ENCODE measurements at regions not wholly inside any gene's neighbourhood (a gene's known extent, or its start where the extent isn't known, plus 50 kb on each side); places are given as distances from the start of the nearest gene placed in this dataset.
A peak's percentile ranks its signal among the peaks of the same experiment; 100 is the strongest.
"Not testable (repeated sequence)": the region's sequence is repeated elsewhere in the genome, so short reads cannot be mapped to it uniquely, and the experiment has no call there.

GRCh38 chr4:112775801-112776200 lies 138.9 kb downstream of the LARP7 start:
- DNase-seq (ENCODE audit: low read depth, low spot score) = no peak

- no peak for DNase-seq (ENCODE audit: low read depth, low spot score)
Observed at GRCh38 chr4:112776535-112776934, 139.6 kb downstream of the LARP7 start.

GRCh38 chr4:112778520-112778919 lies 141.6 kb downstream of the LARP7 start:
- no peak for DNase-seq (ENCODE audit: low read depth, low spot score)

- no peak for DNase-seq (ENCODE audit: low read depth, low spot score)
Observed at GRCh38 chr4:112793033-112793432, 156.1 kb downstream of the LARP7 start.

- no peak for DNase-seq (ENCODE audit: low read depth, low spot score)
Observed at GRCh38 chr4:112800001-112800400, 163.1 kb downstream of the LARP7 start.

- DNase-seq (ENCODE audit: low read depth, low spot score) = no peak
Observed at GRCh38 chr4:112801341-112801740, 164.4 kb downstream of the LARP7 start.

GRCh38 chr4:112802780-112803179 lies 165.8 kb downstream of the LARP7 start:
- DNase-seq (ENCODE audit: low read depth, low spot score) = no peak

- DNase-seq (ENCODE audit: low read depth, low spot score) = no peak
Observed at GRCh38 chr4:112807083-112807482, 170.1 kb downstream of the LARP7 start.

- no peak for DNase-seq (ENCODE audit: low read depth, low spot score)
Observed at GRCh38 chr4:112808001-112808400, 171.1 kb downstream of the LARP7 start.

GRCh38 chr4:112813790-112814189 lies 176.8 kb downstream of the LARP7 start:
- no peak for DNase-seq (ENCODE audit: low read depth, low spot score)

GRCh38 chr4:112817933-112818593 lies 181.1 kb downstream of the LARP7 start:
- DNase-seq (ENCODE audit: low read depth, low spot score) = peak; percentile 67

GRCh38 chr4:112818594-112818965 lies 181.6 kb downstream of the LARP7 start:
- no peak for DNase-seq (ENCODE audit: low read depth, low spot score)

- no peak for DNase-seq (ENCODE audit: low read depth, low spot score)
Observed at GRCh38 chr4:112819729-112820128, 182.8 kb downstream of the LARP7 start.

- no peak for DNase-seq (ENCODE audit: low read depth, low spot score)
Observed at GRCh38 chr4:112823156-112823555, 186.2 kb downstream of the LARP7 start.

GRCh38 chr4:112823606-112824005 lies 186.7 kb downstream of the LARP7 start:
- DNase-seq (ENCODE audit: low read depth, low spot score) = no peak

- no peak for DNase-seq (ENCODE audit: low read depth, low spot score)
Observed at GRCh38 chr4:112830753-112831386, 193.9 kb downstream of the LARP7 start.

GRCh38 chr4:112832493-112832892 lies 195.6 kb downstream of the LARP7 start:
- DNase-seq (ENCODE audit: low read depth, low spot score) = no peak

GRCh38 chr4:112836895-112837294 lies 200.0 kb downstream of the LARP7 start:
- no peak for DNase-seq (ENCODE audit: low read depth, low spot score)

GRCh38 chr4:112838015-112838414 lies 201.1 kb downstream of the LARP7 start:
- DNase-seq (ENCODE audit: low read depth, low spot score) = not testable (repeated sequence)

- DNase-seq (ENCODE audit: low read depth, low spot score) = no peak
Observed at GRCh38 chr4:112840061-112840460, 203.1 kb downstream of the LARP7 start.

- no peak for DNase-seq (ENCODE audit: low read depth, low spot score)
Observed at GRCh38 chr4:112840619-112841018, 203.7 kb downstream of the LARP7 start.

- DNase-seq (ENCODE audit: low read depth, low spot score) = no peak
Observed at GRCh38 chr4:112842513-112842912, 205.6 kb downstream of the LARP7 start.

- DNase-seq (ENCODE audit: low read depth, low spot score) = no peak
Observed at GRCh38 chr4:112845386-112845785, 204.1 kb upstream of the ANK2 start.

- no peak for DNase-seq (ENCODE audit: low read depth, low spot score)
Observed at GRCh38 chr4:112847045-112847444, 202.4 kb upstream of the ANK2 start.
